ENCODE measurements at regions not wholly inside any gene's neighbourhood (a gene's known extent, or its start where the extent isn't known, plus 50 kb on each side); places are given as distances from the start of the nearest gene placed in this dataset.
"Not testable (repeated sequence)": the region's sequence is repeated elsewhere in the genome, so short reads cannot be mapped to it uniquely, and the experiment has no call there.

- no peak for DNase-seq
These were observed 53.2 kb upstream of the SH3BP4 start for GRCh38 chr2:234898534-234899053.

- DNase-seq, result not testable (repeated sequence)
These were observed 63.4 kb upstream of the SH3BP4 start for GRCh38 chr2:234888442-234888841.

GRCh38 chr2:234887195-234887594 lies 64.6 kb upstream of the SH3BP4 start:
- DNase-seq, result no peak

GRCh38 chr2:234885886-234886285 lies 65.9 kb upstream of the SH3BP4 start:
- DNase-seq, result no peak

GRCh38 chr2:234885118-234885517 lies 66.7 kb upstream of the SH3BP4 start:
- DNase-seq, result no peak

- DNase-seq, result no peak
These were observed 67.2 kb upstream of the SH3BP4 start for GRCh38 chr2:234884591-234884990.

- DNase-seq, result no peak
These were observed 70.2 kb upstream of the SH3BP4 start for GRCh38 chr2:234881413-234882241.

GRCh38 chr2:234880551-234881211 lies 71.1 kb upstream of the SH3BP4 start:
- no peak for DNase-seq

GRCh38 chr2:234879671-234880455 lies 72.0 kb upstream of the SH3BP4 start:
- no peak for DNase-seq

GRCh38 chr2:234876621-234877020 lies 75.2 kb upstream of the SH3BP4 start:
- not testable (repeated sequence) for DNase-seq

GRCh38 chr2:234874347-234875046 lies 77.3 kb upstream of the SH3BP4 start:
- no peak for DNase-seq

GRCh38 chr2:234873828-234874173 lies 78.0 kb upstream of the SH3BP4 start:
- no peak for DNase-seq

- DNase-seq, result no peak
These were observed 78.6 kb upstream of the SH3BP4 start for GRCh38 chr2:234873103-234873827.

- DNase-seq, result no peak
These were observed 81.8 kb upstream of the SH3BP4 start for GRCh38 chr2:234869969-234870368.

- DNase-seq, result no peak
These were observed 82.7 kb upstream of the SH3BP4 start for GRCh38 chr2:234869164-234869563.

- no peak for DNase-seq
These were observed 83.9 kb upstream of the SH3BP4 start for GRCh38 chr2:234867882-234868285.

- no peak for DNase-seq
These were observed 86.2 kb upstream of the SH3BP4 start for GRCh38 chr2:234865586-234865985.

GRCh38 chr2:234865040-234865439 lies 86.8 kb upstream of the SH3BP4 start:
- DNase-seq, result no peak

- DNase-seq, result no peak
These were observed 87.3 kb upstream of the SH3BP4 start for GRCh38 chr2:234864506-234864905.

GRCh38 chr2:234863043-234863934 lies 88.5 kb upstream of the SH3BP4 start:
- no peak for DNase-seq
